ENCODE measurements at regions not wholly inside any gene's neighbourhood (a gene's known extent, or its start where the extent isn't known, plus 50 kb on each side); places are given as distances from the start of the nearest gene placed in this dataset.

- Histone ChIP-seq H3K4me3 (ENCODE audit: low read length) (no peak overlapping the region), H3K4me1 (ENCODE audit: control insufficient read depth, insufficient read depth, low read length) (peaks cover 15% of the 10 kb centered on the region), H3K36me3 (ENCODE audit: control insufficient read depth, insufficient read depth, low read length) (no peaks in the 10 kb centered on the region), H3K9me3 (ENCODE audit: control insufficient read depth, low read length) (no peaks in the 10 kb centered on the region), H3K9ac (ENCODE audit: low read length) (no peak overlapping the region), H3K27me3 (ENCODE audit: control insufficient read depth, insufficient read depth, low read length) (no peaks in the 10 kb centered on the region)
Measured at GRCh38 chr20:11214256-11214840, 540.5 kb upstream of the JAG1 start.

- H3K4me1 ChIP-seq (ENCODE audit: control insufficient read depth, insufficient read depth, low read length): peaks cover 15% of the 10 kb centered on the region
- no peaks in the 10 kb centered on the region for H3K36me3 ChIP-seq (ENCODE audit: control insufficient read depth, insufficient read depth, low read length)
- no peaks in the 10 kb centered on the region for H3K9me3 ChIP-seq (ENCODE audit: control insufficient read depth, low read length)
- no peaks in the 10 kb centered on the region for H3K27me3 ChIP-seq (ENCODE audit: control insufficient read depth, insufficient read depth, low read length)
- H3K4me3 ChIP-seq (ENCODE audit: low read length): no peak overlapping the region
- H3K9ac ChIP-seq (ENCODE audit: low read length): no peak overlapping the region
Measured at GRCh38 chr20:11216451-11217314, 542.9 kb upstream of the JAG1 start.

- Histone ChIP-seq H3K36me3 (ENCODE audit: control insufficient read depth, insufficient read depth, low read length) (no peaks in the 10 kb centered on the region), H3K27me3 (ENCODE audit: control insufficient read depth, insufficient read depth, low read length) (no peaks in the 10 kb centered on the region), H3K9ac (ENCODE audit: low read length) (no peak overlapping the region), H3K9me3 (ENCODE audit: control insufficient read depth, low read length) (no peaks in the 10 kb centered on the region), H3K4me3 (ENCODE audit: low read length) (no peak overlapping the region), H3K4me1 (ENCODE audit: control insufficient read depth, insufficient read depth, low read length) (peaks cover 15% of the 10 kb centered on the region)
Measured at GRCh38 chr20:11217326-11218172, 543.8 kb upstream of the JAG1 start.

GRCh38 chr20:11218173-11218680, 544.4 kb upstream of the JAG1 start:
- no peaks in the 10 kb centered on the region for H3K9me3 ChIP-seq (ENCODE audit: control insufficient read depth, low read length)
- peaks cover 15% of the 10 kb centered on the region for H3K4me1 ChIP-seq (ENCODE audit: control insufficient read depth, insufficient read depth, low read length)
- H3K4me3 ChIP-seq (ENCODE audit: low read length): no peak overlapping the region
- H3K36me3 ChIP-seq (ENCODE audit: control insufficient read depth, insufficient read depth, low read length): no peaks in the 10 kb centered on the region
- no peaks in the 10 kb centered on the region for H3K27me3 ChIP-seq (ENCODE audit: control insufficient read depth, insufficient read depth, low read length)
- H3K9ac ChIP-seq (ENCODE audit: low read length): no peak overlapping the region

GRCh38 chr20:11219192-11219591, 545.4 kb upstream of the JAG1 start:
- Histone ChIP-seq H3K9ac (ENCODE audit: low read length) (no peak overlapping the region), H3K27me3 (ENCODE audit: control insufficient read depth, insufficient read depth, low read length) (no peaks in the 10 kb centered on the region), H3K36me3 (ENCODE audit: control insufficient read depth, insufficient read depth, low read length) (no peaks in the 10 kb centered on the region), H3K9me3 (ENCODE audit: control insufficient read depth, low read length) (no peaks in the 10 kb centered on the region), H3K4me3 (ENCODE audit: low read length) (no peak overlapping the region), H3K4me1 (ENCODE audit: control insufficient read depth, insufficient read depth, low read length) (peaks cover 15% of the 10 kb centered on the region)

- H3K4me1 ChIP-seq (ENCODE audit: control insufficient read depth, insufficient read depth, low read length): peaks cover 15% of the 10 kb centered on the region
- H3K27me3 ChIP-seq (ENCODE audit: control insufficient read depth, insufficient read depth, low read length): no peaks in the 10 kb centered on the region
- no peak overlapping the region for H3K9ac ChIP-seq (ENCODE audit: low read length)
- H3K36me3 ChIP-seq (ENCODE audit: control insufficient read depth, insufficient read depth, low read length): no peaks in the 10 kb centered on the region
- H3K9me3 ChIP-seq (ENCODE audit: control insufficient read depth, low read length): no peaks in the 10 kb centered on the region
- no peak overlapping the region for H3K4me3 ChIP-seq (ENCODE audit: low read length)
Measured at GRCh38 chr20:11221046-11221445, 547.2 kb upstream of the JAG1 start.

- Histone ChIP-seq H3K4me3 (ENCODE audit: low read length) (no peak overlapping the region), H3K27me3 (ENCODE audit: control insufficient read depth, insufficient read depth, low read length) (no peaks in the 10 kb centered on the region), H3K4me1 (ENCODE audit: control insufficient read depth, insufficient read depth, low read length) (peaks cover 8% of the 10 kb centered on the region), H3K36me3 (ENCODE audit: control insufficient read depth, insufficient read depth, low read length) (no peaks in the 10 kb centered on the region), H3K9me3 (ENCODE audit: control insufficient read depth, low read length) (no peaks in the 10 kb centered on the region), H3K9ac (ENCODE audit: low read length) (no peak overlapping the region)
Measured at GRCh38 chr20:11222243-11222642, 548.4 kb upstream of the JAG1 start.

GRCh38 chr20:11227602-11228001, 553.8 kb upstream of the JAG1 start:
- no peaks in the 10 kb centered on the region for H3K36me3 ChIP-seq (ENCODE audit: control insufficient read depth, insufficient read depth, low read length)

GRCh38 chr20:11229772-11230171, 556.0 kb upstream of the JAG1 start:
- H3K36me3 ChIP-seq (ENCODE audit: control insufficient read depth, insufficient read depth, low read length): no peaks in the 10 kb centered on the region
- no peak overlapping the region for H3K9ac ChIP-seq (ENCODE audit: low read length)
- no peak overlapping the region for H3K4me3 ChIP-seq (ENCODE audit: low read length)
- no peaks in the 10 kb centered on the region for H3K9me3 ChIP-seq (ENCODE audit: control insufficient read depth, low read length)
- H3K4me1 ChIP-seq (ENCODE audit: control insufficient read depth, insufficient read depth, low read length): peaks cover 18% of the 10 kb centered on the region
- no peaks in the 10 kb centered on the region for H3K27me3 ChIP-seq (ENCODE audit: control insufficient read depth, insufficient read depth, low read length)

More at GRCh38 chr20:11227602-11228001, 553.8 kb upstream of the JAG1 start:
- H3K27me3 ChIP-seq (ENCODE audit: control insufficient read depth, insufficient read depth, low read length): no peaks in the 10 kb centered on the region
- no peak overlapping the region for H3K9ac ChIP-seq (ENCODE audit: low read length)
- H3K9me3 ChIP-seq (ENCODE audit: control insufficient read depth, low read length): no peaks in the 10 kb centered on the region
- no peak overlapping the region for H3K4me3 ChIP-seq (ENCODE audit: low read length)
- peaks cover 8% of the 10 kb centered on the region for H3K4me1 ChIP-seq (ENCODE audit: control insufficient read depth, insufficient read depth, low read length)

- no peaks in the 10 kb centered on the region for H3K36me3 ChIP-seq (ENCODE audit: control insufficient read depth, insufficient read depth, low read length)
- no peaks in the 10 kb centered on the region for H3K27me3 ChIP-seq (ENCODE audit: control insufficient read depth, insufficient read depth, low read length)
- H3K4me3 ChIP-seq (ENCODE audit: low read length): no peak overlapping the region
- H3K9ac ChIP-seq (ENCODE audit: low read length): no peak overlapping the region
- H3K9me3 ChIP-seq (ENCODE audit: control insufficient read depth, low read length): no peaks in the 10 kb centered on the region
- H3K4me1 ChIP-seq (ENCODE audit: control insufficient read depth, insufficient read depth, low read length): peaks cover 18% of the 10 kb centered on the region
Measured at GRCh38 chr20:11230999-11231398, 557.2 kb upstream of the JAG1 start.

GRCh38 chr20:11231742-11232648, 558.2 kb upstream of the JAG1 start:
- H3K4me1 ChIP-seq (ENCODE audit: control insufficient read depth, insufficient read depth, low read length): peaks cover 18% of the 10 kb centered on the region
- H3K36me3 ChIP-seq (ENCODE audit: control insufficient read depth, insufficient read depth, low read length): no peaks in the 10 kb centered on the region
- H3K27me3 ChIP-seq (ENCODE audit: control insufficient read depth, insufficient read depth, low read length): no peaks in the 10 kb centered on the region
- no peak overlapping the region for H3K9ac ChIP-seq (ENCODE audit: low read length)
- H3K4me3 ChIP-seq (ENCODE audit: low read length): no peak overlapping the region
- no peaks in the 10 kb centered on the region for H3K9me3 ChIP-seq (ENCODE audit: control insufficient read depth, low read length)

All from mucosa of stomach (tissue), 1 donor.